ENCODE measurements at regions not wholly inside any gene's neighbourhood (a gene's known extent, or its start where the extent isn't known, plus 50 kb on each side); places are given as distances from the start of the nearest gene placed in this dataset.

DNA sequence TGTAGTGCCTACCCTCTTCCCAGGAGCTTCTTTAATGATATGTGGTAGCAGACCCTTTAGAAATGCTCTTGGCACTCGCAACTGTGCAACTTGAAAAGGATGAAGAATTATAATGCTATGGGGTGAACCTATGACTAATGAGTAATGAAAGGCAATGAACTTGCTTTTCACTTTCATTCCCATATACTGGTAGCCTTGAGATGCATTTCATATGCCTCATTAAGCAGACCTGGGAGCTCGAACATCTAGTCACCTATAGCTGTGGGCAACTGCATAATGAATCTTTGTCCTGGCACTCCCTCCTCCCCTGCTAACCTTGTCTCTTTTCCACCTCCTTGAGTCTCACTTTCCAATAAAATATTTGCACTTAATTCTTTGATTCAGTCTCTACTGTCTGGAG, 605.9 kb upstream of the DAB2 start:
- H4K20me1 ChIP-seq (ENCODE audit: insufficient read depth, low read length, poor library complexity, severe bottlenecking): no peaks in the 10 kb centered on the region

DNA sequence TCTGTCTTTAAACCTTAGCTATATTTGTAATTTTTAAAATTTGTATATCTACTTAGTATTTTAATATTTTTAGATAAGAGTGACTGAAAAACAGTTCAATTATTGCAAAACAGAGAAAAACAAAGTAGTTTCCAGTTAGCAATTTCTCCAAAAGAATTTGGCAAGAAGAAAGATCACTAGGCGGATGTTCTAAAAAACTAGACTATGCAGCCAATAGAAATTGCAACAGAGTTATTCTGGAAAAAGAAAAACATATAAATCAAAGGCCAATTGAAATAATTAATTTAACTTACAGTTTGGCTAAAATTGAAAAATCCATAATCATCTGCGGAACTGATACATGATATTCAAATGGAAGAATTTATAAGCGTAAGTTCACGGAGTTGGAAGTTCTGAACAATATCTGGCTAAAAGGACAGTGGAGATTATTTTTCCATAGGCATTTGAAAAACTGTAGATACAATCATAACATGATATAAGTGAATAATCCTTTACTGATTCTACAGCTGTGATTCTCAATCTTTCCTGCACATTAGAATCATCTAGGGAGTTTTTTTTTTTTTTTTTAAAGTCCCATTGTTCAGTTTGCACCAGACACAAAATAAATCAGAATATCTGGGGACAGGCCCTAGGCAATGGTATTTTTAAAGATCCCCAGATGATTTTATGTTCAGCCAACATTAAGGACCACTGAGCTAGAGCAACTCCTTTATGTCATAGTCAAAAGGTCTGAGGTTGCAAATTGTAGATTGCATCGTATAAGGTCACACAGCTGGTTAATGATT, 605.1 kb upstream of the DAB2 start:
- TF ChIP-seq EZH2phosphoT487 (IDR thresholded peaks at IDR 0.05; ENCODE audit: borderline replicate concordance): no peak
- TF ChIP-seq, protein P1, sequence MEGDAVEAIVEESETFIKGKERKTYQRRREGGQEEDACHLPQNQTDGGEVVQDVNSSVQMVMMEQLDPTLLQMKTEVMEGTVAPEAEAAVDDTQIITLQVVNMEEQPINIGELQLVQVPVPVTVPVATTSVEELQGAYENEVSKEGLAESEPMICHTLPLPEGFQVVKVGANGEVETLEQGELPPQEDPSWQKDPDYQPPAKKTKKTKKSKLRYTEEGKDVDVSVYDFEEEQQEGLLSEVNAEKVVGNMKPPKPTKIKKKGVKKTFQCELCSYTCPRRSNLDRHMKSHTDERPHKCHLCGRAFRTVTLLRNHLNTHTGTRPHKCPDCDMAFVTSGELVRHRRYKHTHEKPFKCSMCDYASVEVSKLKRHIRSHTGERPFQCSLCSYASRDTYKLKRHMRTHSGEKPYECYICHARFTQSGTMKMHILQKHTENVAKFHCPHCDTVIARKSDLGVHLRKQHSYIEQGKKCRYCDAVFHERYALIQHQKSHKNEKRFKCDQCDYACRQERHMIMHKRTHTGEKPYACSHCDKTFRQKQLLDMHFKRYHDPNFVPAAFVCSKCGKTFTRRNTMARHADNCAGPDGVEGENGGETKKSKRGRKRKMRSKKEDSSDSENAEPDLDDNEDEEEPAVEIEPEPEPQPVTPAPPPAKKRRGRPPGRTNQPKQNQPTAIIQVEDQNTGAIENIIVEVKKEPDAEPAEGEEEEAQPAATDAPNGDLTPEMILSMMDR (conservative IDR thresholded peaks at IDR 0.05; ENCODE audit: low read length): no peak
- Histone ChIP-seq H3K27me3 (ENCODE audit: insufficient read depth, low read length, poor library complexity, severe bottlenecking) (no peaks in the 10 kb centered on the region), H4K20me1 (ENCODE audit: insufficient read depth, low read length, poor library complexity, severe bottlenecking) (no peaks in the 10 kb centered on the region), H3K4me1 (ENCODE audit: insufficient read depth, low read length, poor library complexity, severe bottlenecking) (no peaks in the 10 kb centered on the region), H2AFZ (ENCODE audit: low read length) (no peak overlapping the region), H3K79me2 (ENCODE audit: insufficient read depth, low read length) (no peaks in the 10 kb centered on the region), H3K9ac (ENCODE audit: low read depth, low read length, poor library complexity, severe bottlenecking) (no peak overlapping the region), H3K4me2 (ENCODE audit: low read depth, low read length, poor library complexity, severe bottlenecking) (no peak overlapping the region), H3K9me2 (replicated peaks; ENCODE audit: low read depth, low read length) (no peaks in the 10 kb centered on the region), H3F3A (ENCODE audit: low read depth) (no peaks in the 10 kb centered on the region), H3K36me3 (ENCODE audit: insufficient read depth, low read length) (no peaks in the 10 kb centered on the region), H3K4me3 (ENCODE audit: low read length, poor library complexity, severe bottlenecking) (no peak overlapping the region), H3K9me3 (ENCODE audit: insufficient read depth, low read depth, low read length) (no peaks in the 10 kb centered on the region)

More for the DNA sequence above, 605.9 kb upstream of the DAB2 start:
- Histone ChIP-seq H3K27me3 (ENCODE audit: insufficient read depth, low read length, poor library complexity, severe bottlenecking) (no peaks in the 10 kb centered on the region), H3K36me3 (ENCODE audit: insufficient read depth, low read length) (no peaks in the 10 kb centered on the region), H3K9ac (ENCODE audit: low read depth, low read length, poor library complexity, severe bottlenecking) (no peak overlapping the region), H3K4me3 (ENCODE audit: low read length, poor library complexity, severe bottlenecking) (no peak overlapping the region), H3K9me2 (replicated peaks; ENCODE audit: low read depth, low read length) (no peaks in the 10 kb centered on the region), H3K4me2 (ENCODE audit: low read depth, low read length, poor library complexity, severe bottlenecking) (no peak overlapping the region), H3K9me3 (ENCODE audit: insufficient read depth, low read depth, low read length) (no peaks in the 10 kb centered on the region), H3K79me2 (ENCODE audit: insufficient read depth, low read length) (no peaks in the 10 kb centered on the region), H2AFZ (ENCODE audit: low read length) (no peak overlapping the region), H3F3A (ENCODE audit: low read depth) (no peaks in the 10 kb centered on the region), H3K4me1 (ENCODE audit: insufficient read depth, low read length, poor library complexity, severe bottlenecking) (no peaks in the 10 kb centered on the region)
- no peak for TF ChIP-seq EZH2phosphoT487 (IDR thresholded peaks at IDR 0.05; ENCODE audit: borderline replicate concordance)
- TF ChIP-seq, protein P1 (conservative IDR thresholded peaks at IDR 0.05; ENCODE audit: low read length): no peak

DNA sequence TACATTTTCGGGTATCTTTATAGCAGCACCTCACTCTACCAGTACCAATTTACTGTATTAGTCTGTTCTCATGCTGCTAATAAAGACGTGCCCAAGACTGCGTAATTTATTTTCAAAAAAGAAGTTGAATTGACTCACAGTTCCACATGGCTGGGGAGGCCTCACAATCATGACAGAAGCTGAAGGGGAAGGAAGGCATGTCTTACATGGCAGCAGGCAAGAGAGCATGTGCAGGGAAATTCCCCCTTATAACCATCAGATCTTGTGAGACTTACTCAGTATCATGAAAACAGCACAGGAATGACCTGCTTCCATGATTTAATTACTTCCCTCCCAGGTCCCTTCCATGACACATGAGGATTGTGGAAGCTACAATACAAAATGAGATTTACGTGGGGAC, 602.6 kb upstream of the DAB2 start:
- Histone ChIP-seq H3K9me2 (replicated peaks; ENCODE audit: low read depth, low read length) (no peaks in the 10 kb centered on the region), H3K27me3 (ENCODE audit: insufficient read depth, low read length, poor library complexity, severe bottlenecking) (no peaks in the 10 kb centered on the region), H3K9ac (ENCODE audit: low read depth, low read length, poor library complexity, severe bottlenecking) (no peak overlapping the region), H3F3A (ENCODE audit: low read depth) (no peaks in the 10 kb centered on the region), H3K4me3 (ENCODE audit: low read length, poor library complexity, severe bottlenecking) (no peak overlapping the region), H3K4me2 (ENCODE audit: low read depth, low read length, poor library complexity, severe bottlenecking) (no peak overlapping the region), H3K4me1 (ENCODE audit: insufficient read depth, low read length, poor library complexity, severe bottlenecking) (no peaks in the 10 kb centered on the region), H3K36me3 (ENCODE audit: insufficient read depth, low read length) (no peaks in the 10 kb centered on the region), H3K79me2 (ENCODE audit: insufficient read depth, low read length) (no peaks in the 10 kb centered on the region), H3K9me3 (ENCODE audit: insufficient read depth, low read depth, low read length) (no peaks in the 10 kb centered on the region), H4K20me1 (ENCODE audit: insufficient read depth, low read length, poor library complexity, severe bottlenecking) (no peaks in the 10 kb centered on the region), H2AFZ (ENCODE audit: low read length) (no peak overlapping the region)
- TF ChIP-seq, protein P1 (conservative IDR thresholded peaks at IDR 0.05; ENCODE audit: low read length): no peak
- no peak for TF ChIP-seq EZH2phosphoT487 (IDR thresholded peaks at IDR 0.05; ENCODE audit: borderline replicate concordance)

All from Loucy (cell line).